Stimulated activated CD8-positive, alpha-beta memory T cell treated with anti-CD3 and anti-CD28 coated beads, Interleukin-2, amount 100 ng/mL, for 1 hour (primary cell): ENCODE measurements at regions not wholly inside any gene's neighbourhood (a gene's known extent, or its start where the extent isn't known, plus 50 kb on each side); places are given as distances from the start of the nearest gene placed in this dataset.
"Not testable (repeated sequence)": the region's sequence is repeated elsewhere in the genome, so short reads cannot be mapped to it uniquely, and the experiment has no call there.

Experiments used
- DNase-seq, 2 donors: peaks; one replicate each; pipeline ENCODE4 v3.0.0-alpha.2; 2020; ENCODE audit warnings: low read depth in 2 of 2

DNA sequence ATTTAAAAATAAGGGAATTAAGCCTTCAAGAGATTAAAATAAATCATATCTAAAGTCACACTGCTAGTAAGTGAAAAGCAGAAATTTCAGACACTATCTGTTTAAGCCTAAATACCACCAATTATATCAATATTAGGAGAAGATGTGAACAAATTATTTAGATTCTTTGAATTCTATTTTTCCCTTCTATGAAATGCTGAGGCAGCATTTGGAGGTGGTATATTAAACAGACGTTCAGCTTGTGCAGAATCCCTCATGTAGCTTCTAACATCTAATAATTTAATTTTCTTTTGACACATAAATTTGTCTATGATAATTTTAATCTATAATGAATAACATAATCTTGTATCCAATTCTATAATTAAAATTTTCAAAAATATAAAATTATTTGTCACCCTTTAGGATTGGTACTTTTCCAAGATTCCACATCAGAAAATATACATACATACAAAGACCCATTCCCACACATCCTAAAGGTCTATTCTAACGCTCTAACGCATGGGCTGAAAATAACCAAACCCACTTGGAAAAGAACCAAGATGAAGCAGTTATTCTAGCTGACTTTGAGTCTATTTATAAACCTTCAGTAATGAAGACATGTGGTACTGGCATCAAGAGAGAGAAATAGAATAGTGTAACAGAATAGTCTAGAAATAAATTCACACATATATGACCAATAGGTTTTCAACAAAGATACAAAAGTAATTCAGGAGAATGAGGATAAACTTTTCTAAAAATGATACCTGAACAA is 751.8 kb downstream of the GALC start:
- no peak for DNase-seq

DNA sequence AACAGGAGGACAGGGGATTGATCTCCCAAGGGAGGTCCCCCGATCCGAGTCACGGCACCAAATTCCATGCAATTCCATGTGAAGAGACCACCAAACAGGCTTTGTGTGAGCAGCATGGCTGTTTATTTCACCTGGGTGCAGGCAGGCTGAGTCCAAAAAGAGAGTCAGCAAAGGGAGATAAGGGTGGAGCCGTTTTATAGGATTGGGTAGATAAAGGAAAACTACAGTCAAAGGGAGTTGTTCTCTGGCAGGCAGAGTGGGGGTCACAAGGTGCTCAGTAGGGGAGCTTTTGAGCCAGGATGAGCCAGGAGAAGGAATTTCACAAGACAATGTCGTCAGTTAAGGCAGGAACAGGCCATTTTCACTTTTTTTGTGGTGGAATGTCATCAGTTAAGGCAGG is 752.7 kb downstream of the GALC start:
- DNase-seq = not testable (repeated sequence)

DNA sequence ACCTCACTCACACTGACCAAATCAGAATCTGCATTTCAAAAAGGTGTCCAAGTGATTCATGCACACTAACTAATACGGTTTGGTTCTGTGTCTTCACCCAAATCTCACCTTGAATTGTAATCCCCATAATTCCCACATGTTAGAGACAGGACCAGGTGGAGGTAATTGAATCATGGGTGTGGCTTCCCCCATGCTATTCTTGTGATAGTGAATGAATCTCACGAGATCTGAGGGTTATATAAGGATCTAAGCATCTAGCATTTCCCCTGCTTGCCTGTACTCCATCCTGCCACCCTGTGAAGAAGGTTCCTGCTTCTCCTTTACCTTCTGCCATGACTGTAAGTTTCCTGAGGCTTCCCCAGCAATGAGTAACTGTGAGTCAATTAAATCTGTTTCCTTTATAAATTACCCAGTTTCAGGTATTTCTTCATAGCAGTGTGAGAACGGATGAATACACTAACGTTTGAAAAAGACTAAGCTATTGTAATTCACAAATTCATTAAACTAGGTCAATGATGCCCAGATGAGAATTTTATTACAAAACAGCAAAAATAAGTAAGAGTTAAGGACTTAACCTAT is 759.1 kb downstream of the GALC start:
- DNase-seq = no peak

DNA sequence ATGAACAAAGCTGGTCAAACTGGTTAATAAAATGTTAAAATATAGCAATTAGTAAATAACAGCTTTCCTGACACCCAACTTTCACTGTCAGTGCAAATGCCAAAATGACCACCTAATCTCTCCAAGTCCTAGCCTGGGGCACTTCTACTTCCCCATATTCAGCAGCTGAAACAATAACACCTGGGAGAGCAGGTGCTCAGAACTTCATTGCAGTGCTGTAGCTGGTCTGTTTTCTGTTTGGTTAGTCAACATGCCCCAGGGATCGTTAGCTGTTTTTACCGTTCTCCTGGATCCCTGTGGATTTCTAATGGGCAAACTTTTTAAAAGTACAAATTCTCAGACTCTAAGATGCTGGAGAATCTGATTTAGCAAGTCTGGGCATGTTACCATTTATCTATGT is 759.7 kb downstream of the GALC start:
- no peak for DNase-seq

DNA sequence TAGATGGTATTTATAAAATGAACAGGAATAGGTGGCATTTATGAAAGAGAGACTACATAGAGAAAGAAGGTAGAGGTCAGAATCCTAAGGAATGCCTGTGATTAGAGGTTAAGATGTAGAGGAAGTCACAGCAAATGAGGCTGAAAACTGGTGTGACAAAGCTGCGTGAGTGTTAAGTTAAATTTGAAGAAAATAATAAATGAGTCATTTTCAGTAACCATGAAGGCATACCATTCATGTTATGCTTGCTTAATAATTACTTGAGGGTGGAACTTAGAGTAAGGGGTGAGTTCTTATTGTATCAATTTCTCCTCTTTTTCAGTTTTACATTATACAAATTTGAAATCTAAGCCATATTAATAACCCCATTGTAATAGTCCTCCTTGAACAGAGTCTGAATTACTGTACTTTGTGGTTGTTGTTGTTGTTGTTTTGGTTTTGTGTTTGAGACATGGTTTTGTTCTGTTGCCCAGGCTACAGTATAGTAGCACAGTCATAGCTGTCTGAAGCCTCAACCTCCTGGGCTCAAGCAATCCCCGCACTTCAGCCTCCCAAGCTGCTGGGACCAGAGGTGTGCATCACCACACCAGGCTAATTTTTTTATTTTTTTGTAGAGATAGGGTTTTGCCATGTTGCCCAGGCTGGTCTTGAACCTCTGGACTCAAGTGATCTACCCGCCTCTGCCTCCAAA is 761.5 kb downstream of the GALC start:
- DNase-seq = no peak

DNA sequence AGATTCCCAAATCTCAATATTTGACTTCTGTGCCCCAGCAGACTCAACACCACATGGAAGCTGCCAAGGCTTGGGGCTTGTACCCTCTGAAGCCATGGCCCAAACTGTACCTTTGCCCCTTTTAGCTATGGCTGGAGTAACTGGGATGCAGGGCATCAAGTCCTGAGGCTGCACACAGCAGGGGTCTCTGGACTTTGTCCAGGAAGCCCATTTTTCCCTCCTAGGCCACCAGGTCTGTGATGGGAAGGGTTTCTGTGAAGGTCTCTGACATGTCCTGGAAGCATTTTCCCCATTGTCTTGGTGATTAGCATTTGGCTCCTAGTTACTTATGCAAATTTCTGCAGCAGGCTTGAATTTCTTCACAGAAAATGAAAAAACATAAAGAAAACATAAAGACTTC is 762.3 kb downstream of the GALC start:
- DNase-seq = no peak

DNA sequence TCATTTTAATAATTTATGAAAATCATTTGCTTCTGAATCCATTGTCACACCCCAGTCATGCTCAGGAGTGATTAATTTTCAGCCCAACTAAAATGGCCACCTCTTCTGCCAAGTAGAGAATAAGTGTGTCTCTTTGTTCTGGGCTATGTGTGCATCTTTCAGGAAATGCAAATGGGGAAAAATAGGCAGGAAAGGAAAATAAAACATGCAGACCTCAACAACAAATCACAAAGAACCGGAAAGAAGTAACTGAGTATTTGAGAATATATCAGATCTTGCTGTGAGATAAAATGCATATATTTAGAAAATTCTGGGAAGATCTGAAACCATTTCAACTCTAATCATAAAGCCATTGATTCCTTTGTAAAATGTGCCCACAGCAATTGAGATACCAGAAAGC is 763.9 kb downstream of the GALC start:
- no peak for DNase-seq

DNA sequence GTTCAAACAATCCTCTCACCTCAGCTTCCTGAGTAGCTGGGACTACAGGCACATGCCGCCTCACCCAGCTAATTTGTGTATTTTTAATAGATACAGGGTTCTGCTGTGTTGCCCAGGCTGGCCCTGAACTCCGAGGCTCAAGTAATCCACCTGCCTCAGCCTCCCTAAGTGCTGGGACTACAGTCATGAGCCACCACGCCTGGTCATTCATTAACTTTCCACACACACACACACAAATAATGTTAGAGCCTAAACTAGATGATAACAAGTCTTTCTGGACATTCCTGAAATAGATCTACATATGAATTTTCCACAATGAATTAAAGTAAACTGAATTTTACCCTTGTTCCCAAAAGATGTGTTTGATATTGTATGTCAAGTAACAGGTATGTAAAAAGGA is 776.0 kb downstream of the GALC start:
- no peak for DNase-seq

DNA sequence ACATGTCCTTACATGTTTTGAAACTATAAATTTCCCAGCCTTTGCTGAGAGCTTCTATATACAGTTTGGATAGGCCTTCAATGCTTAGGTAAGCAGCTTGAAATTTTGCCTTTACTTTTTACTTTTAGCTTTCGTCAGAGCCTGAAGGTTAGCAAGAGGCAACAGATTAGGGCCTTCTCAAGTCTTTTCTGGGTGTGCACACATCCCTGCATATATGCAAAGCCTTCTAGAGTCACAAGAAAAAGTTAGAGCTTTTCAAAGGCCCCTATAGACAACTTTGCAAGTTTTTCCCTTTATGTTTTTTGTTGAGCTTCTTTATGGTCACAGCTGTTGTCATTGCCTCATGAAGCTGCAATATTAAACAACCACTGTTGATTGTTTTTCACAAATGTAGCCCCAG is 778.4 kb downstream of the GALC start:
- no peak for DNase-seq

DNA sequence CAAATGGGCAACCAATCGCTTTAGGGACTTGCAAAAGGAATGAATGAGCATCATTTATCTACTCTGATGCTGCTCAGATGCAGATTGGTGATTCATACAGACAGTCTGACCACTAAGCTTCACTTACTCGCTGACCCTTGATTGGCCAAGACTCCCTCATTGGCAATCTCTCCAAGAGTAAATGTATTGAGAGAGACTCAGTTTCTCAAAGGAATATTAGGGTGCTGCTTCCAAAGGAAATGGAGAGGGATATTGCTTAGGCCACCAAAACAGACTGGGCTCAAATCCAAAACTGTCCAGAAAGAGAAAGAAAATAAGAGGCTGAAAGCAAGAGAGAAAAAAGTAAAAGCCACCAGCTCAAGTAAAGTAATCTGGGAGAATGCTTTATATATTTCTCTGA is 785.2 kb downstream of the GALC start:
- DNase-seq = no peak

DNA sequence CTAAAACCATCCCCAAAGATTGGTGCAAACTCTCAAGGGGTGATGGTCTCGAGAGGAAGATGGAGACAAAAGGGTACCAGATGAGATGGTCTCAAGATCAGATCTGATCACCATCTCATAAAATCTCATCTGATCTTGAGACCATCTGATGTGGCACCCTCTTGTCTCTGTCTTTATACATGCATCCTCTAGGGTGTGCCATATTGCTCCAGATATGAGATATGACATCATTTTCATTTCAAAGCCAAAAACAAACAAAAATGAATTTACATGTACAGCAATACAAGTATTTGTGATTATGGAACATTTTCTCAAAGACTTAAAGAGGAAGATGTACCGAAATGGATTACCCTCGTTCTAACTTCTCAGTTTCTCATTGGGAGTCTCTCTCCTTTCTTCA is 787.2 kb downstream of the GALC start:
- no peak for DNase-seq

DNA sequence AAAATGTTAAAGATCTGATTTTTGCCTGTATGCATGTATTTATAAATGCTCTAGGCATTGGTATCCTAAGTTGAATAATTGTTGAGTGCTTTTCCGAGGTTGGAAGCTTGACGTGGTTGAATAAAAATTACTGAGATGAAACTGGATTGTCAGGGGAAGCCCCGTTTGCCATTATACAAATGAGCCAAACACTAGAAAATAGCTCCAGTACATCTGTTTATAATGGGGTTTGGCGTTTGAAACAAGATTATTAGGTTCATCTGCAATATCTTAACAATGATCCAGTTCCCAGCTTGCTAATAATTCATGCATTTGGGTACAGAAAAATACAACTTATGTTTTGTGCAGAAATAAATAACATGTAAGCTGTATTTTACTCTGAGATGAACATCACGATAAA is 789.6 kb downstream of the GALC start:
- no peak for DNase-seq

DNA sequence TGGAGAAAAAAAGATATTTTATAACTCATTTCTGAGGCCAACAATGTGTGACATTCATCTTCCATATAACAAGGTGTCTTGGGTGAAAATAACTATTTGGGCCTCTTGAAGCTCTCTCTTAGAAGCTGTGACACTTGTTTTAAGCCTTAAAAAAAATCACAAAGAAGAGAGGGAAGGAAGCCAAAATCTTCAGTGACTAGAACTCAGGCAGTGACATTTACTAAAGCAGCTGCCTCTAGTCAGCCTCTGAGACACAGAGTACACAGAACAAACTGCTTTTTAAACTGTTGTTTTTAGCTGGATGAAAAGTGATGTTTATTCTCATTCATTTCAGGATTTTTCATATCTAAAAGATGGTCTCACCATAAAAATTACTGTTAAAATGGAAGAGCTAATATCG is 793.6 kb downstream of the GALC start:
- DNase-seq = no peak

DNA sequence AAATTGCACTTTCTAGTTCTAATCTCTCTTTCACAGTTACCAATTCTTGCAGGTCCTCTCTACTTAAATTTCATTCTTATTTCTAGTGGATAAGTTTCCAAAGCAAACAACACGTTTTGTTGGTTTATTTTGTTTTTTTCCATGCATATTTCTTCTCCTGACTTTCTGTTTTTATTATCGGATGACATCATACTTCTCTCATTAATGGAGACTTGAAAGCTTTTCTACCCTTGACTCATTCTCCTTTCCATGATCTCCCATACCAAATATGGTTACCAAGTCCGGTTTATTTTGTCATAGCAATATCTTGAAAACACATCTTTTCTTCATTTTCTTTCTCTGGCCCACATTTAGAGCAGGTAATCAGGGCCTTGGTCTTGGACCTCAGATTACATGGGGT is 796.5 kb downstream of the GALC start:
- no peak for DNase-seq

DNA sequence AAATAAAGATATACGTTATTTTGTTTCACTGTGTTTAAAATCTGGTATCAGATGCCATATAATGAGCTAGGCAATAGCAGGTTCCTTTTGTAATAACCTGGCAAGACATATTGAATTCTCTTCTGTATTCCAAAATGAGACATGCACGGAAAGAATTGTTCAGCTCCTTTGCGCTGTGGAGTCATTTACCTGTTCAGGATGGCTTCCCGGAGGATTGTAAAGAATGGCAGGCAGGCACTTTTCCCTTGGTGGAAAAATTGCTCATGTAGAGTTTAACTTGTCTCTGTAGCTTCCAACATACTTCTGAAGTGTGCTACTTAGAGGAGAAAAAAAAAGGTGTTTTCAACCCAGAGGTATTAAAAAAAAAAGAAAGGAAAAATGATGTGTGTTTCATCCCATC is 805.2 kb downstream of the GALC start:
- no peak for DNase-seq

DNA sequence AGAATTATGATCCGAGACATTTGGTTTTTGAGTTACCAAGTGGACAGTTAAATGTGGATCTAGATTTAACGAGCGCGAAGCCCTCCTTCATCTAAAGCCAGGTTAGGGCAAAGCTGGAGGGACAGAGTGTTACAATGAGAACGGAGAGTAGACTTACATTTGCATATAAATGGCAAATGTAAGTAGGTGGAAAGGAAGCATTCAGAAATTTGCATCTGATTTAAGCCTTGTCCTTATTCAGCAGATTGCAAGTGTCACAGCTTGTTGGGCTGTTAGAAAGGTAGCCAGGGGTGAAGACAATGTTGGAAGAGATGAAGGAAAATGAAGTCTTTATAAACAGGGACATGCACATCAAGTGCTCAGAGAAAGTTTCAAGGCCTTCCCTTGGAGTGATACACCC is 806.2 kb downstream of the GALC start:
- no peak for DNase-seq

DNA sequence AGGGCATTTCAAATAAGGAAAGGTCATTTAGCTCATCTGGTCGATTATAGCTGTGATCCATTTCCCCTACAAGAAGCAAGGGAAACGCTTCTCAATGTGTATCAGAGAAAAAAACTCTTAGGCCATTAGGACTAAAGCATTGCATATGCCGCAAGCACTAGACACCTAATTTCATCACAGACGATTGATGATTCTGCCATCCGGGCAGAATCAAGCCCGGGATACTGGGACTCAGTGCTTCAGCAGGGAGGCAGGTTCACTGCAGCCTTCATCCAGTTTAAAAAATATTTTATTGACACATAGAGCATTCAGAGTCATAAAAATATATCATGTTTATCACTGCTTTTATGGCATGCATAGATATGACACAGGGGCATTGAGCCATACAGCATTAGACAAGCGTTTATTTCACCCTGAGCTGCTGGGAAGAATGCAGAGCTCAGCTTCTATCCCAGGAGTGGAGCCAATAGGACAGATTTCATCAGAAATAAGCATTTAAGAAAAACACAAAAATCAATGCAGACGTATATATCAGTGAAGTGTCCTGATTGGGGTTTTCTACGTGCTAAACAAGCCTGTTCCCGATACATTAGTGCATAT is 806.9 kb downstream of the GALC start:
- DNase-seq = no peak

DNA sequence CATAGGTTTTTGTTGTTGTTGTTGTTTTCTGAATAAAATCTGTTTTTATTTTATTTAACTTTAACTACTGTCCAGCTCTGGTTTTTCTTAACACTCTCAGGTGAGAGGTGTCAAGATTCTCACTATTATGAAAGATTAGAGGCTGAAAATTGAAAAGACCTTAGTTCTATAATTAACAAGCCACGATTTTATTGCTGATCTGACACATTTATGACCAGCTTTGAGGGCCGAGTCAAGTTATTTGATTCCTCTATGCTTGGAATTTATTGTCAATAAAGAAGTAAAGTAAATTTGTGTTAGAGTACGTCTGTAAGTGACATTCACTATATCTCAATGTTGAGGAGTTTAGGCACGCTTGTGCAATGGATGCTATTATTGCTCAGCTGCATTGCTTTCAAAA is 808.8 kb downstream of the GALC start:
- DNase-seq = no peak

DNA sequence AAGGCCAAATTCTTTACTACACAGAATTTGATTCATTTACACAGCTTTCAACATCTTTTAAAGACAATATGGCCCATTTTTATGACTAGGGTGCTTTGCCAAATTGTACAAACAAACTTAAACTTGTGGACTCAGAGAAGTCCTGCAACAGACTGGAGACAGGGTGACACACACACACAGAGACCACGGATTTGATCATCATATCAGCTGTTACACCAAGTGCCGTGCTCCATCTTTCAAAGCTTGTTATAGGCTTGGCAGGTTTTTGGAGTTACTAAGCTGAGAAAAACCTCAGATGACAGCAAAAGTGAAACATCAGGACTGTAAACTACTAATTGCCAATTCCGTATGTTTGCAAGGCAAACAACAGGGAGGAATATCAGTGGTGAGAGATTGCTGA is 811.7 kb downstream of the GALC start:
- DNase-seq = no peak

DNA sequence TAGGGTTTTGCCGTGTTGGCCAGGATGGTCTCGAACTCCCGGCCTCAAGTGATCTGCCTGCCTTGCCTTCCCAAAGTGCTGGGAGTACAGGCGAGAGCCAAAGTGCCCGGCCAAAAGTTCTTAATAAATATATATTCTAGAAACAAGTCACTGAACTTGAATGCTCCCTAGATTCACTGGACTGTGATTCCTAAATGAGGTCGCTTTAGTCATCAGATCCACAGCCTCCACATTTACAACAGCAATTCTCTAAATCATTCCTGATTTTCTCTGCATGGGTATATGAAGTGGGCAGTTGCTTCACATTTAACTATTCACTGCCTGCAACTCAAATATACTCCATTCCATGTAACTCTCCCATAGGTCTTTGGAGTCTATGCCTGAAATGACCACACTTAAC is 813.0 kb downstream of the GALC start:
- DNase-seq = no peak

DNA sequence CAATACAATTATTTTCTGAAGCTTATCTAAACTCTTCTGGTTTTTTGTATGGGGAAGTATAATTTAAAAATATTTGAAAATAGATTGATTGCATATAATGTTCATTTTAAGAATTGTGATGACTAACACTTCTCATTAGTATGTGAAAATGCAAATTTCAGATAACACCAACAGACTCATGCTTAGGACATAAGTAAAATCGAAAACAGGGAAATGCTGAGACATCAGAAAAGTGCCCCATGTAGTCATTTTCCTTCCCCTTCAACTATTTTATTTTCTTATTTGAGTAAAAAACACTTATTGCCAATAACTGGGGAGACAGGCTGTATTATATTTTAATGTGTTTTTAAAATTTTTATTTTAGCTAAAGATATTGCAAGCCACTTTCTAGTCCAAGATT is 814.7 kb downstream of the GALC start:
- DNase-seq = no peak

DNA sequence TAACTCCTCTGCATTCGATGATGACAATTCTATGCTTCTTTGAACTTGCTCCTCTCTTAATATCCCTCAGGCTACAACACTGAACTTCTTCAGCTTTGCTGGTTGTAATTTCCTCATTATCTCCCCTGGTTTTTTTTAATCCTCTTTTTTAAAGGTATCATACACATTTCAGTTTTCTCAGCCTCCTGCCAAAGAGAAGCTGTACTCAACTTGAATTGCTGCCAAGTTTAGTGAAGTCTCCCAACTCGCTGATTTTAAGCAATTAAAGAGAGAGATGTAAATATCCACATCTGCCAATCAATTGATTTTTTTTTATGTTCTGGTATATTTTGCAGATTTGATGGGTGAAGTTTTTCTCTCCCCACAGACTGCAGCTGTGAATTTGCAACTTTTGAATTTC is 817.8 kb downstream of the GALC start:
- DNase-seq = no peak

DNA sequence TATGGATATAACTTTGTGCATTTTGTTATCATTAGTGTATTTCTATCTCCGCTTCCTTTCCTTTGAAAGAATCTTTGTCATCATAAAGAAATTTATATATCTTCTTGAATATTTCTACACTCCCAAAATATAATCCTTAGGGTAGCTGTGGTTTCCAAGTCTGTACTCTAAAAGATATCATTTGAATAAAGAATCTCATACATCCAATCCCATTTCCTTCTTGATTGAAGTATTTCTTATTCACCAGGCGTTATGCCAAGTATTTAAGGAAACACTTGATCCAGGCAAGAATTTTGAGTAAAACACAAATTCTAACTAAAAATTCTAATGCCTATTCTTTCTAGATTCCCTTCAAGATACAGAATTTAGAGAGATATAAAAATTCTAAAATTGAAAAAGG is 821.8 kb downstream of the GALC start:
- DNase-seq = no peak
